ENCODE measurements at regions not wholly inside any gene's neighbourhood (a gene's known extent, or its start where the extent isn't known, plus 50 kb on each side); places are given as distances from the start of the nearest gene placed in this dataset.

DNA sequence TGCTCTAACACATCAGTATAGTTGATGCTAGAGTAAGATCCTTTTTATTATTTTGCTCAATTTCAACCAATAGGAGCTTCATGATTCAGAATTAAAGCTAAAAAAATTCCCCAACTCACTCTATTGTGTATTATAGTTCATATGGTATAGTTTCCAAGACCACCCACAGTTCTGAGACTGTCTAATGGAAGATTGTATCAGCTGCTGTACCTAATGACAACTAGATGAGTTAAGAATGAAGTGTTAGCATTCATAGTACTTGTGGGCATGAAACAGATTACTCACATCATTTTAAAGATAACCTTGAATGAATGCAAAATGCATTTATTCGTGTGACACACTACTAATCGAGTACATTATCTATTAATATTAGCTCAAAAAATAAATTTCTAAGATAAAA lies 289.9 kb upstream of the ATP11B start:
- Mint-ChIP-seq H3K27me3 (ENCODE audit: insufficient read depth, unreplicated experiment) (peaks cover 5% of the 10 kb centered on the region), H3K9me3 (ENCODE audit: unreplicated experiment) (no peaks in the 10 kb centered on the region), H3K36me3 (ENCODE audit: insufficient read depth, unreplicated experiment) (no peaks in the 10 kb centered on the region), H3K4me3 (ENCODE audit: unreplicated experiment) (no peak overlapping the region), H3K4me1 (ENCODE audit: low read depth, unreplicated experiment) (no peaks in the 10 kb centered on the region), H3K27ac (ENCODE audit: unreplicated experiment) (no peak overlapping the region)
- no peak for DNase-seq
- H3K4me3 ChIP-seq (ENCODE audit: low read depth, low read length): no peak overlapping the region
- no peak for TF ChIP-seq CTCF (IDR thresholded peaks at IDR 0.05; ENCODE audit: insufficient read depth in 1 of 2, low read depth in 1 of 2, low read length in 1 of 2, severe bottlenecking in 1 of 2, unreplicated experiment in 1 of 2)
- no peaks in the 10 kb centered on the region for H3K36me3 ChIP-seq (ENCODE audit: control insufficient read depth, insufficient read depth, low read length)
- H3K9me3 ChIP-seq: no peaks in the 10 kb centered on the region
- ChIA-PET POLR2A (no interaction called here), CTCF (no interaction called here)
- intact Hi-C loops (cut with micrococcal nuclease; ENCODE audit: unreplicated experiment): no loop called here
- no TSS peak for BruUV-seq (replicated peaks)
- H3K27me3 ChIP-seq (replicated peaks; ENCODE audit: control insufficient read depth, insufficient read depth, low read length): no peaks in the 10 kb centered on the region
- no peaks in the 10 kb centered on the region for H3K4me1 ChIP-seq

- H3K9me3 Mint-ChIP-seq (ENCODE audit: unreplicated experiment): no peaks in the 10 kb centered on the region
- H3K27me3 ChIP-seq (replicated peaks; ENCODE audit: control insufficient read depth, insufficient read depth, low read length): no peaks in the 10 kb centered on the region; the same call in 1 of the 2 replicates
- H3K4me1 Mint-ChIP-seq (ENCODE audit: low read depth, unreplicated experiment): no peaks in the 10 kb centered on the region
- no peak for TF ChIP-seq CTCF (IDR thresholded peaks at IDR 0.05; ENCODE audit: insufficient read depth in 1 of 2, low read depth in 1 of 2, low read length in 1 of 2, severe bottlenecking in 1 of 2, unreplicated experiment in 1 of 2)
- no peak overlapping the region for H3K4me3 ChIP-seq (ENCODE audit: low read depth, low read length)
- no peak overlapping the region for H3K27ac Mint-ChIP-seq (ENCODE audit: unreplicated experiment)
- ChIA-PET CTCF (no interaction called here), POLR2A (no interaction called here)
- peaks cover 8% of the 10 kb centered on the region for H3K27me3 Mint-ChIP-seq (ENCODE audit: insufficient read depth, unreplicated experiment)
- no peaks in the 10 kb centered on the region for H3K9me3 ChIP-seq
- DNase-seq: no peak
- no peak overlapping the region for H3K4me3 Mint-ChIP-seq (ENCODE audit: unreplicated experiment)
- H3K4me1 ChIP-seq: no peaks in the 10 kb centered on the region
- intact Hi-C loops (cut with micrococcal nuclease; ENCODE audit: unreplicated experiment): no loop called here
- H3K36me3 Mint-ChIP-seq (ENCODE audit: insufficient read depth, unreplicated experiment): no peaks in the 10 kb centered on the region
- BruUV-seq (replicated peaks): no TSS peak
- no peaks in the 10 kb centered on the region for H3K36me3 ChIP-seq (ENCODE audit: control insufficient read depth, insufficient read depth, low read length)
Observed at GRCh38 chr3:182508919-182509711, 284.2 kb upstream of the ATP11B start.

DNA sequence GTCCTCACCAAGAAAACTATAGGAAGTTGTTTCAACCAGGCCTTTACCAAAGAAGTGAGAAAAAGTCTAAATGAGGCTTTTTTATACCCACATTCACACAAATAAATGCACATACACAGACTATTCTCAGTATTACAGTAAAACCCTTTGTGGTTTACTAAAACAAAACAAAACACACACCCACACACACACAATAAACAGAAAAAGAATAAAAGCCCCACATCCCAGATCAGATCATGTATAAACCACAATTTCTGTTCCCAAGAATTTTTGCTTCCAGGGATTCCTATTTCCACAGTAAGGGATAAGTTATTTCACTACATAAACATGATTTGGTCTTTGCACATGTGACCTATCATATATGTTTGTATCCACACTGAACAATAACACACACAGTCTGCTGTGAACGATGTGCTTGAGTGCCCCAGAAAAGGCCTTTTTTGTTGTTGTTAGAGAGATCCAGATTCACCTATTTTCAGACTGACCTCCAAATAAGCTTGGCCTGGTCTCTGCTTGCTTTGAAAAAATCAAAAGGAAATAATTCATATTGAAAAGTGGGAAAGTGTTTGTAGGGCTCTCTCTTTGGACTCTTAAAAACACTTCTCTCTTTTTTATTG lies 283.4 kb upstream of the ATP11B start:
- H3K4me3 ChIP-seq (ENCODE audit: low read depth, low read length): no peak overlapping the region
- DNase-seq: no peak
- Mint-ChIP-seq H3K27me3 (ENCODE audit: insufficient read depth, unreplicated experiment) (peaks cover 8% of the 10 kb centered on the region), H3K36me3 (ENCODE audit: insufficient read depth, unreplicated experiment) (no peaks in the 10 kb centered on the region), H3K4me1 (ENCODE audit: low read depth, unreplicated experiment) (no peaks in the 10 kb centered on the region), H3K27ac (ENCODE audit: unreplicated experiment) (no peak overlapping the region), H3K4me3 (ENCODE audit: unreplicated experiment) (no peak overlapping the region), H3K9me3 (ENCODE audit: unreplicated experiment) (no peaks in the 10 kb centered on the region)
- BruUV-seq (replicated peaks): no TSS peak
- ChIA-PET CTCF (no interaction called here), POLR2A (no interaction called here)
- no peaks in the 10 kb centered on the region for H3K4me1 ChIP-seq
- H3K27me3 ChIP-seq (replicated peaks; ENCODE audit: control insufficient read depth, insufficient read depth, low read length): no peaks in the 10 kb centered on the region; the same call in 1 of the 2 replicates
- intact Hi-C loops (cut with micrococcal nuclease; ENCODE audit: unreplicated experiment): no loop called here
- no peaks in the 10 kb centered on the region for H3K9me3 ChIP-seq
- no peak for TF ChIP-seq CTCF (IDR thresholded peaks at IDR 0.05; ENCODE audit: insufficient read depth in 1 of 2, low read depth in 1 of 2, low read length in 1 of 2, severe bottlenecking in 1 of 2, unreplicated experiment in 1 of 2)
- no peaks in the 10 kb centered on the region for H3K36me3 ChIP-seq (ENCODE audit: control insufficient read depth, insufficient read depth, low read length)
